CD4-positive, alpha-beta T cell treated with Interleukin-15 for 4 hours (primary cell): ENCODE measurements at regions not wholly inside any gene's neighbourhood (a gene's known extent, or its start where the extent isn't known, plus 50 kb on each side); places are given as distances from the start of the nearest gene placed in this dataset.
"Not testable (repeated sequence)": the region's sequence is repeated elsewhere in the genome, so short reads cannot be mapped to it uniquely, and the experiment has no call there.

ENCODE experiments used
- DNase-seq: peaks from one replicate; pipeline ENCODE4 v3.0.0-alpha.2; 2020; ENCODE audit warnings: low spot score

DNA sequence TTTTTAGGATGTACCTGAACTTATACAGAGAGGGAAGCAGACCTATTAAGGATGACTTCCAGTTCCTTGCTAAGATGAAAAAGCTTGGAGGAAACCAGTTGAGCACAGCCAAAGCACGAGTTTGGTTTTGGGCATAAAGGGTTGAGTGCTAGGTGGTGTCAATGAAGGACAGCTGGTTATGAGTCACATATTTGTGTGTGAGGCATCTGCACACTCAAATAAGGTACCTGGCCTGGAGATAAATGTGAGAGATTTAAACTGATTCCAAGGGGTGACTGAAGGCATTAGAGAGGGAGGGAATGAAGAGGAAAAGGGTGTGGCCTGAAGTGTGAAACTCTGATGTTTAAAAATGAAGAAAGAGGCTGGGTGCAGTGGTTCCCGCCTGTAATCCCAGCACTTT is 486.7 kb downstream of the DIPK2A start:
- DNase-seq = no peak

- DNase-seq = no peak
Measured at GRCh38 chr3:144462337-144462736, 490.7 kb downstream of the DIPK2A start.

DNA sequence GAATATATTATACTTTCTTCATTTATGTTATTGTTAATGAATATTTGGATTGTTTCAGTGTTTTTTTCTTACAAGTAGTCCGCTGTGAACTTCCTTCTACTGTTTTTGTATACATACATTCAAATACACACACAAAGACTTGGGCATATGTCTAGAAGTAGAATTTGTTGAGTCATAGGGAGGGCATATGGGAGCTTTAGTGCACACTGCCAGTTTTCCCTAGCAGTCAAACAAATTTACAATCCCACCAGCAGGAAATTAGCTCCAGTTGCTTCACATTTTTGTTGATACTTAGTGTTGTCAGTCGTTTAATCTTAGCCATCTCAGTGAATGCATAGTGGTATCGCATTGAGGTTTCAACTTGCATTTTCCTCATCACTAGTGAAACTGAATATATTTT is 492.3 kb downstream of the DIPK2A start:
- DNase-seq = no peak

GRCh38 chr3:144466114-144466513 is 494.5 kb downstream of the DIPK2A start:
- DNase-seq = no peak

DNA sequence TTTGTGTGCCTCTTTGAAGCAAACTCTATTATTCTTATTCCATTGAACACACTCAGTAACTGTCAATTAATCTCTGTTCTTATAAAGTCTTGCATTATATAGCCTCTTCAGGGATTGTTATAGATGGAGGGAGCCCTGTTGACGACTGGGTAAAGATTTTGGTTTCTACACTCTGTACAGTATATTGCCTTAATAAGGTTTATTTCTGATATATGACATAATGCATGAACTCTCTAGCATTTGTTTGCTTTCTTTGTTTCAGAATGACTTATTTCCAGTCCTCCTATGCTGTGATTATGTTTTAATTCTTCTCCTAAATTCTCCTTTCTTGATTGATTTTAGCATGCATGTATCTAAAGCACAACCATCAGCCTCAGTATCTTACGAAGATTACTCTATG is 494.9 kb downstream of the DIPK2A start:
- DNase-seq = no peak

DNA sequence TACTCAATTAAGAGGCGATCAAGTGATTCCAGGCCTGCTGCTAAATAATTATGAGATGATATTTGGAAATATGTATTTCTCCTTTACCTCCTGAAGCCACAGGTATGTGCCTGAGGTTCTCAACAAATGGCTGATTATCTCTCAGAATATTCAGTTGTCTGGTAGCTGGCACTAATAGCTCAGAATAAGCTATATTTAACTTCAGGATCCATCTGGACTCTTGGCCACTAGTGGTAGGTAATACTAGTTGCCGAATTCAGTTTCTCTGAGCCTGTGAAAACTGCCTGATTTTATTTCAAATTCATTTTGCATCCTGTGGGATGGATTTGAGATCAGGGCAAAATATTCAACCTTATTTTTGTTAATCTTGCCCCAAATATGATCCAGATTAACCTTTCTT is 499.0 kb downstream of the DIPK2A start:
- no peak for DNase-seq

GRCh38 chr3:144477593-144477992 is 506.0 kb downstream of the DIPK2A start:
- no peak for DNase-seq

GRCh38 chr3:144480416-144480919 is 508.8 kb downstream of the DIPK2A start:
- DNase-seq = no peak

DNA sequence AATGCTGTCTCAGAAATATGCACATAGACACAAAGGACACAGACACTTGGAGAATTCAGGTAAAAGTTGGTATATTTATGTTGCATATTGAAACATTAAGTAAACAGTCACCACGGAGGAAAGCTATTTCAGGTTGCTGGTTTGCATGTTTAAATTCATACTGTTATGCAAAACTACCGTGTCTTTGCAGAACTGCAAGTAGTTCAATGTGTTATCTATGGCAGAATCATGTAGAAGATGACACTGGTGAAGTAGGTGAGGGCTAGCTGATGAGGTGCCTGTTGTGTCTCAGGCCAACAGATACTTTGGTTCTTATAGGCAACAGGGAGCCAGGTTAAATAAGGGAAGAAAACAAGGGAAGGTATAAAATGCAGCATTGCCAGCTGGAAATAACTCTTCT is 511.3 kb downstream of the DIPK2A start:
- no peak for DNase-seq

DNA sequence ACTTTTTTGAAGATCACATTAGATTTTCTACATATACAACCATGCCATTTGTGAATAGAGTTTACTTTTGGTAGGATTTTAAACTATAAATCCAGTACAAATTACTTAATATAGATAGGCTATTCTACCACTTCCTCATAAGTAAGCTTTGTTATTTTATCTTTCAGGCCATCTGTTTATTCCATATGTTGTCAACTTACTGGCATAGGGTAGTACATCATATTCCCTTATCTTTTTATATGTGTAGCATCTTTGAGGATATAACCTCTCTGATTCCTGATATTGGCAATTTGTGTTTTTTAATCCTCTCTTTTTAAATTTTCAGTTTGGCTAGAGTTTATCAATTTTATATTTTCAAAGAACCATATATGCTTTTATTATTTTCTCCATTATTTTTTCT is 515.4 kb downstream of the DIPK2A start:
- DNase-seq = no peak

GRCh38 chr3:144488927-144489326 is 517.3 kb downstream of the DIPK2A start:
- DNase-seq = no peak

DNA sequence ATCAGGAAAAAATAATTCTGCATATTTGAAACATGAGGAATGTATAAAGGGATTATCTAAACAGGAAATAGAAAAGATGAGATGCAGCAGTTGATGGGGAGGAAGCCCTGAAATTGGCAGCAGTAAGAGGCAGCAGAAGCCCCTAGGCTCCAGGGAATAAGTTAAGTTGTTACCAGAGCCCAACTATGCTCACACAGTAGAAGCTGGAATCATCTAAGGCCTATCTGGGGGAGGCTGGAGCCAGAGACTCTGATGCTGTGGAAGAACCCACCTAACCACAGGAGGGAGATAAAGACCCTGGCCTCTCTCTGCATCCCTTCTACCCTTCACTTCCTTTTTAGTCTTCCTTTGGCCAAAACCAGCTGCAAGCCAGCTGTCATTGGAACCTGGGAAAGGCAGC is 519.7 kb downstream of the DIPK2A start:
- no peak for DNase-seq

DNA sequence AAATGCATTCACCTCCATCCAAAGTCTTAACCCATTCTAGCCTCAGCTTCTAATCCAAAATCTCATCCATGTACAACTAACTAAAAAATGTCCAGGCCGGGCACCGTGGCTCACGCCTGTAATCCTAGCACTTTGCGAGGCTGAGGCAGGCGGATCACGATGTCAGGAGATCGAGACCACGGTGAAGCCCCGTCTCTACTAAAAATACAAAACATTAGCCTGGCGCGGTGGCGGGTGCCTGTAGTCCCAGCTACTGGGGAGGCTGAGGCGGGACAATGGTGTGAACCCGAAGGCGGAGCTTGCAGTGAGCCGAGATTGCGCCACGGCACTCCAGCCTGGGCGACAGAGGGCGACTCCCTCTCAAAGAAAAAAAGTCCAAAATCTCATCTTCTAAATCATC is 523.0 kb downstream of the DIPK2A start:
- not testable (repeated sequence) for DNase-seq

- DNase-seq = no peak
Measured at GRCh38 chr3:144496141-144496835, 524.7 kb downstream of the DIPK2A start.

DNA sequence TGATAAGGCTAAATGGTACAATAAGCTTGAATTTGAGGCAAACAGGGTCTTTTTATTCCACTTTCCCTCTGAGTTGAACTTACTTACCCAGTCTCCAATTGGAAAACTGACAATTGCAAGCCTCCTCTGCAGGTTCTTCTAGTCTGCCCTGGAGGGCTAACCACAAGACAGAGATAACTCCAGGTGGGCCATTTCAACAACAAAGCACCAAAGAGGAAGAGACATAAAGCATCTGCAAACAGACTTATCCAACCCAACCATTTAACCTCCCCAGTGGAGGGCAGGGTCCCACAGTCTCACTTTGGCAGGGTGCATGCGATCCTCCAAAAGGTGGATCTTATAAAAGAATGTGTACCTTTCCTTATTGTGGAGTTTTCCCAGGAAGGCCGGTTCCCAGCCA is 525.8 kb downstream of the DIPK2A start:
- DNase-seq = no peak

- no peak for DNase-seq
Measured at GRCh38 chr3:144499001-144499930, 527.6 kb downstream of the DIPK2A start.

DNA sequence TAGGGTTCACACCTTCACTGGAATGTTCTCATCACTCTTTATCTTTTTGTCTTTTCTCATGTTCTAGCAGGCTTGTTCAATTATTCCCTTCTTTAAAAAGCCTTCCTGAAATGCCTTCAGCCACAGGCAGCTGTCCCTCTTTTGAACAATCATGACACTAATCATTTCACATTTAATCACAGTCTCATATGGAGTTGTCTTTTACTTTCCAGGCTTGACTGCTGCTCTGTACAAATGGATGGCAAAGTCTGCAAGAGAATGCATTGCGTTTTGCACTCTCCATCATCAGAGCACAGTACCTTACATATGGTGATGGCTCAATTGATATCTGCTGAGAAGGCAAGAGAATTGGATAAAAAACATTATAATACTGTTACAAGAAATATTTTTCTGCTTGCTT is 529.8 kb downstream of the DIPK2A start:
- no peak for DNase-seq

GRCh38 chr3:144502402-144502801 is 530.8 kb downstream of the DIPK2A start:
- no peak for DNase-seq

GRCh38 chr3:144506375-144506774 is 534.8 kb downstream of the DIPK2A start:
- not testable (repeated sequence) for DNase-seq

- DNase-seq = no peak
Measured at GRCh38 chr3:144511346-144511745, 539.7 kb downstream of the DIPK2A start.

- DNase-seq = no peak
Measured at GRCh38 chr3:144516026-144516425, 544.4 kb downstream of the DIPK2A start.

DNA sequence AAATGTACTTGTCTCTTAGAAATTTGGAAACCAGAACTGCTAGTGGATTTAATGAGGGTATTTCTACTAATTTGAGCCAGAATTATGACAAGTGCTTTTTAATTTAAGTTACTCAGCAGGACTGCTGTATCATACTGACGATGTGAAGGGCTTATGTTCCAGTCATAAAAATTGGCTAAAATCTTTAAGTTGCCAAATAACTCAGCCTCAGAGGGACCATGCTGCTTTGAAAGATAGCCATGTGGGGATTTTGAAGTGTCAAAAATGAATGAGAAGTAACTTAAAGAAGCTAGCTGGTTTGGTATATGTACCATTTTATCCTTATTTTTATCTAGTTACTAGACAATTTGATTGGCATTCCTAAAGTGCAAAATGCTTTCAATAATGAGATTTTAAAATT is 545.0 kb downstream of the DIPK2A start:
- no peak for DNase-seq

GRCh38 chr3:144521131-144521530 is 549.5 kb downstream of the DIPK2A start:
- DNase-seq = no peak
